ENCODE measurements at regions not wholly inside any gene's neighbourhood (a gene's known extent, or its start where the extent isn't known, plus 50 kb on each side); places are given as distances from the start of the nearest gene placed in this dataset.

DNA sequence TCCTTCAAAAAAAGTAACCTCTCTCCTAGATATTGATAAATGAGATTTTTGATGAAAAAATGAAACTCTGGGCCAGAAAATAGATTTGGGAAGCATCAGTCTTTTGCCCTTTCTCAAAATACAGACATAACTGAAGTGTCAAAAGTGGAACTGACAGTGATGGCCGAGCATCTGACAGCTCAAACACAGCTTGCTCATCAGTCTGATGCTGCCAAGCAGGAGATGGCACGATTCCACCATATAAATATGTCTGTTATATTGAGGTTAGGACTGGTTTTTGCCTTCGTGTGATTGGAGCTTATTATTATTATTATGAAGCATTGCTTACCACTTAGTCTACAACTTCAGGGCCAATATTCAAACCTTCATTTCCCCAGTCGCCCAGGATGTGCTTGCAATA, 152.6 kb upstream of the EPHA3 start:
- in situ Hi-C loops (cut with HindIII; ENCODE audit: low pct_ligation_motif_present, low pct_unique_long_range_greater_than_20kb, low sequenced_read_pairs): no loop called here
- no peak for DNase-seq

GRCh38 chr3:88955274-88955673, 152.1 kb upstream of the EPHA3 start:
- DNase-seq: no peak
- in situ Hi-C loops (cut with HindIII; ENCODE audit: low pct_ligation_motif_present, low pct_unique_long_range_greater_than_20kb, low sequenced_read_pairs): no loop called here

DNA sequence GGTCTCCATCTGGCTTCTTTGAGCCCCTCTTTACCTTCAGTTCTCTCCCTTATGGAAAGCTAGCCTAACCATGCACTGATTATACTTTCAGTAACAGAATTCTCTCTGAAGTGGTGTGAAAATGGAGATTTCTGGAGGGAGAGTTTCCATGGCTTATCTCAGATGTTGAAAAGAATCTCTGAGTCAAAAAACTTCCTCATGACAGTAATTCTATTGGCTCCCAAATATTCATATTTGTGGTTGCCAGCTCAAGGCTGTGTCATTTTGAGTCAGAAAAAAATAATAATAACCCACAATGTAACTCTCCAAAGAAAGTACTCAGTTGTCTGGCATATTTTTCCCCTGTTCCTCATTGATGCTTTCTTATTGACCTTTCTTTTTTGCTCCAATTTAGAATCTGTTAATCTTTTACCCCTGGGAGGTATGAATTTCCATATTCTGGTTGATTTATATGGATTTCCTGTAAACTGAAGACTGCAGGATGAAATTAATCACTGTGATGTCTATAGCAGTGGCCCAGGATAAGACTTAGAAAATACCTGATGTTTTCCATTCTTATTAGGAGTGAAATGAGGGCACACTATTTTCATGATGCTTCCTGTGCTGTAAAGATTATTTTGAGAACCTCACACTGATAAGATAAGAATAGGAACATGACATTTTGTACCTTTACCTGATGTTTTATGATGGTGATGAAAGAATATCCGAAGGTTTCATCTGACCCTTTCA, 149.5 kb upstream of the EPHA3 start:
- in situ Hi-C loops (cut with HindIII; ENCODE audit: low pct_ligation_motif_present, low pct_unique_long_range_greater_than_20kb, low sequenced_read_pairs): no loop called here
- DNase-seq: no peak

DNA sequence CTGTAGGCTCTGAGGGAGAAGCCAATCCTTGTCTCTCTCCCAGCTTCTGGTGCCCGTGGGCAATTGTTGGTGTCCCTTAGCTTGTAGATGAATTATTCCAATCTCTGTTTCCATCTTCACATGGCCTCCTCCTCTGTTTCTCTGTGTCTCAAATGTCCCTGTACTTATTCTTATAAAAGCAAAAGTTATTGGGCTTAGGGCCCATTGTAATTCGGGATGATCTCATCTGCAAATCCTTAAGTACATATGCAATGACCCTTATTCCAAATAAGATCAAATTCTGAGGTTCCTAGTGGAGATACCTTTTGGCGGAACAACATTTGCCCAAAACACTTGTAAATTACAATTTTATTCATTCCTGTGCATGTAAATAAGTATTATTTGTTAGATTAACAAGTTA, 147.4 kb upstream of the EPHA3 start:
- in situ Hi-C loops (cut with HindIII; ENCODE audit: low pct_ligation_motif_present, low pct_unique_long_range_greater_than_20kb, low sequenced_read_pairs): no loop called here
- DNase-seq: no peak

GRCh38 chr3:88963003-88963402, 144.4 kb upstream of the EPHA3 start:
- in situ Hi-C loops (cut with HindIII; ENCODE audit: low pct_ligation_motif_present, low pct_unique_long_range_greater_than_20kb, low sequenced_read_pairs): no loop called here
- no peak for DNase-seq

GRCh38 chr3:88979760-88980159, 127.7 kb upstream of the EPHA3 start:
- in situ Hi-C loops (cut with HindIII; ENCODE audit: low pct_ligation_motif_present, low pct_unique_long_range_greater_than_20kb, low sequenced_read_pairs): no loop called here
- no peak for DNase-seq

- in situ Hi-C loops (cut with HindIII; ENCODE audit: low pct_ligation_motif_present, low pct_unique_long_range_greater_than_20kb, low sequenced_read_pairs): no loop called here
- DNase-seq: no peak
Measured at GRCh38 chr3:88983458-88983857, 124.0 kb upstream of the EPHA3 start.

DNA sequence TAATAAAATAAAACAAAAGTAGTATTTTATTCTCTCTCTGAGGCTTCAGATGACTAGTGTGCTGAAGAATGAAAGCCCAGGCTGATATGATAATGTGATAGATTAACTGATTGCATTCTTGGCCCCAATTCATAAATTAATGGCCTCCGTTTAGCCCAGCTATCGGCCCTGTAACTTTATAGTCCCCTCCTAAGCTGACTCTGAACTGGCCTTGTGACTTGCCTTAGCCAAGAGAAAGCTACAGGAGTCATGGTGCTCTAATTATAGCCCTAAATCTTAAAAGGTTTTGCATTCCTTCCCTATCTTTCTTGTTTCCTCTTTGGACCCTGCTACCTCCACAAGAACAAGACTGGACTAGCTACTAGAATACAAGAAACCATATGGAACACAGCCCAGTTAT, 123.2 kb upstream of the EPHA3 start:
- in situ Hi-C loops (cut with HindIII; ENCODE audit: low pct_ligation_motif_present, low pct_unique_long_range_greater_than_20kb, low sequenced_read_pairs): no loop called here
- DNase-seq: no peak

DNA sequence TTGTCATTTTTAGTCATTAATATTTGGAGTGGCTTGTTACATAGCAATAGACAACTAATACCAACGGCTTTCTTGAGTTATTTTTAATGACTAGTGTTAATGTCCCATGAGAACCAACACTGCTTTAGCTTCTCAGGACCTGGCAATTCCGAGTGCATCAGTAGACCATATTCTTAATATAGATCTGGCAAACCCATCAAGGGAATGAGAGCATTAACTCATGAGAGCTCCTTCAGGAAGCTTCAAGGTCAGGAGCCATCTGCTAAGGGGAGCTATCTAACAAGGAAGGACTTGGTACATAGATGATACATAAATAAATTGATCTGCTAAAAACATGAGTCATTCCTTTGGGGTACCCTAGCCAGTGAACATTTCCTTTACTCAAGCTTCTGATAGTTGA, 122.6 kb upstream of the EPHA3 start:
- DNase-seq: no peak
- in situ Hi-C loops (cut with HindIII; ENCODE audit: low pct_ligation_motif_present, low pct_unique_long_range_greater_than_20kb, low sequenced_read_pairs): no loop called here

DNA sequence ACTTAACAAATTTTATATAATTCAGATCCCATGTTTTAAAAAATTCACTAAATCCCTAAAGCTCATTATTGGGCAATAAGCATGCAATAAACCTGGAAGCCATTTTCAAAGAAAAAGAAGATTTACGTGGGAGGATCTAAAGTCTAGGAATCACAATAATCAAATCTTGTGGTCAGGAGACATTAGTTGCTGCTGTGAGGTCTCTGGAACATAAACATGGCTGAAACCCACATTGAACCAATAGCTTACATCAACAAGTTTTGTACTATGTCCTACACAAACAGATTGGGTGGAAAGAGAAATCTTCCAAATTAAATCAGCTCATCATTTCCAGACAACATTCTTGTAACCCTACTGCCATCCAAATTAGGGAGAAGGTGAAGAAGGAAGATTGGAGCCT, 121.9 kb upstream of the EPHA3 start:
- in situ Hi-C loops (cut with HindIII; ENCODE audit: low pct_ligation_motif_present, low pct_unique_long_range_greater_than_20kb, low sequenced_read_pairs): no loop called here
- no peak for DNase-seq

DNA sequence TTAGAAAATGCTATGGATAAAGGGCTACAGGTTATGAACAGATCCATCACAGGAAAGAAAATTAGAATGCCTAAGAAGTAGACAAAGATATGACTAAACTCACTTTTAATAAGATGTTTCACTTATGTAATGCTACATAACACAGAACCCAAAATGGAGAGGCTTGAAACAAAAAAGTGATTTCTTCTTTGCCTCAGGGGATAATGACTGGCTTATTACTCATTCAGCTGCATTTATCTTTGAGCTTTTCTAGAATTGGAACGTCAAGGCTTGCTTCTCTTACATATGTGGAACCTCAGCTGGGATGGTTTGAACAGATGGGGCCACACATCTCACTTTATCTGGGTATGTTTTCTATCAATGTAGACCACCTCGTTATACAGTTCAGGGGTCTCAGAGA, 120.6 kb upstream of the EPHA3 start:
- in situ Hi-C loops (cut with HindIII; ENCODE audit: low pct_ligation_motif_present, low pct_unique_long_range_greater_than_20kb, low sequenced_read_pairs): no loop called here
- DNase-seq: no peak

DNA sequence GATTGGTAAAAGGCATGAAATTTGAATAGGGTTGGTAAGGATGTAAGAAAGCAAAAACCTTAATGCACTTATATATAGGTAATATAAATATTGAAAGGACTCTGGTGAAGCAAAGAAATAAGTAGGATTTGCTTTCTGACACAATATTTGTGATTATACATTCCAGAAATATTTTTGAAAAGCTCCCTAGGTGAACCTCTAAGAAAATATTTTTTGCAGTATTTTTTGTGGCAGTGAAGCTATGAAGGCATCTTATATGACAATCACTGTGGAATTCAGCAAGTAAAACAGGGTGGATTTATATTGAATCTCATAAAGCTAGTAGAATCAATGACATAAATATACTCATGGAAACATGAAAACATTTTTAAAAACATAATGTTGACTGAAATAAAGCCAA, 119.6 kb upstream of the EPHA3 start:
- in situ Hi-C loops (cut with HindIII; ENCODE audit: low pct_ligation_motif_present, low pct_unique_long_range_greater_than_20kb, low sequenced_read_pairs): no loop called here

GRCh38 chr3:88988906-88989305, 118.5 kb upstream of the EPHA3 start:
- DNase-seq: no peak
- in situ Hi-C loops (cut with HindIII; ENCODE audit: low pct_ligation_motif_present, low pct_unique_long_range_greater_than_20kb, low sequenced_read_pairs): no loop called here

More for the DNA sequence above, 119.6 kb upstream of the EPHA3 start:
- DNase-seq: no peak

GRCh38 chr3:88991496-88991895, 115.9 kb upstream of the EPHA3 start:
- in situ Hi-C loops (cut with HindIII; ENCODE audit: low pct_ligation_motif_present, low pct_unique_long_range_greater_than_20kb, low sequenced_read_pairs): no loop called here
- no peak for DNase-seq

DNA sequence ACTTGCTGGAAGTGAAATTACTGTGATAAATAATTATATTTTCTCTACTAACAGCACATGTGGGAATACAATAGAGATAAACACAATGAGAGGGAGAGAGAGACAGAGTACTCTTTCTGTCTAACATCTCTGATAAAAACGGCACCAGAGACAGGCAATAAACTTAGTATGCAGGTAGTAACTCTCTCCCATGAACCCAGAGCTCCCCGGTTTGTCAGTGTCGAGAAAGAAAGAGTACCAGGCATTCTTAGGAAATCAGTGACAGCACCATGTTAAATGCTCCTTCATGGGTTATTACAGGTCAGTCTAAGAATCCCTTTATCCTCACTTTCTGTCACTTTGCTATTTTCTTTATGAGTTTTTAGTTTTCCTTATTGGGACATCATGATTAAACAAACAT, 110.7 kb upstream of the EPHA3 start:
- in situ Hi-C loops (cut with HindIII; ENCODE audit: low pct_ligation_motif_present, low pct_unique_long_range_greater_than_20kb, low sequenced_read_pairs): no loop called here

GRCh38 chr3:88997260-88997659, 110.2 kb upstream of the EPHA3 start:
- in situ Hi-C loops (cut with HindIII; ENCODE audit: low pct_ligation_motif_present, low pct_unique_long_range_greater_than_20kb, low sequenced_read_pairs): no loop called here
- no peak for DNase-seq

More for the DNA sequence above, 110.7 kb upstream of the EPHA3 start:
- DNase-seq: no peak

DNA sequence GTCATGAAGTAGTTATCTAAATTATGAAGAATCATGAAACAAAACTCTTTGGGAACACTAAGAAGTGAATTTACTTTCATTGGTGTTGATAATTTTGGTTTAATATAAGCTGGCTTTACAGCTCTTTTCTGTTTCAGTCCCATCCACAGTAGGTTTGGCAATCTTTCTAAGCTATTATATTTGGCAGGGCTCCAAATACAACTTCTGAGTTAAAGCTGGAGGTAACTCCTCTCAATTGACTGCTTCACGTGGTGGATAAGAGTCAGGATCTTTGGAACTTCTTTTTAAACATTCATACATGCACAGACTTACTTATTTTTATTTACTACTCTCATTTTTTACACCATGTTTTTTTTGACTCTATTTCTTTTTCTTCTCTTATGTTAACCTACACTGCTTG, 106.5 kb upstream of the EPHA3 start:
- in situ Hi-C loops (cut with HindIII; ENCODE audit: low pct_ligation_motif_present, low pct_unique_long_range_greater_than_20kb, low sequenced_read_pairs): no loop called here
- no peak for DNase-seq

- in situ Hi-C loops (cut with HindIII; ENCODE audit: low pct_ligation_motif_present, low pct_unique_long_range_greater_than_20kb, low sequenced_read_pairs): no loop called here
- DNase-seq: no peak
Measured at GRCh38 chr3:89002191-89002590, 105.2 kb upstream of the EPHA3 start.

DNA sequence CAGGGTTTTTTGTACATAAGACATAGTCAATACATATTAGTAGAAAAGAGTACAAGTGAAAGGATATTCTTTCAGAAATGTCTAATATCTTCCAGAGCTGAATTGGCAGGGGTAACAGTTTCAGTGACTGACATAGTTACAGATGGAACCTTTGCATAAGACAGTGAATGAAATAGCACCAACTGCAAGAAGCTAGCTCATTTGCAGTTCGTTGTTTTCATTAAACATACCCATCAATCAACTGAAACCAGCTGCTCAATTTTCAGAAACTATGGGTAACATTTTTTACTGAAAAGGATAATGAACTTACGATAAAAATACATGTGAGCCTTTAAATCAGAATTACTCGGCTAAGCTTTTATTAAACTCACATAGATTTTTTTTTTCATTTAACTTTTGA, 93.9 kb upstream of the EPHA3 start:
- in situ Hi-C loops (cut with HindIII; ENCODE audit: low pct_ligation_motif_present, low pct_unique_long_range_greater_than_20kb, low sequenced_read_pairs): no loop called here
- DNase-seq: no peak

DNA sequence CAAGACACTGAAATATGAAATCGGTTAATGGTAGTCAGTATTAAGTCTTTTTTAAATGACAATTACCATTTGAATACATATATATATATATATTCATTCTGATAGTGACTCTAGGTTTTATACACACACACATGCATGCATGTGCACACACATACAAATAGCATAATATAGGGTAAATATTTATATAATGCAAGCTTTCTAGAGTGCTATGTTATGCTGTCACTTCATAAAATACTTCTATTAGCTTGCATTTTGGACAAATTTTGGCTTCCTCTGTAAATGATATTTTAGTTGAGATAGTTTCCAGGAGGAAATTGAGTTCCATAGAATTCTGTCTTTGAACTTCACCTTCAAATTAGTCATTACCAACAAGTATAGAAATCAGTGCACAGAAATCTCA, 89.9 kb upstream of the EPHA3 start:
- no peak for DNase-seq
- in situ Hi-C loops (cut with HindIII; ENCODE audit: low pct_ligation_motif_present, low pct_unique_long_range_greater_than_20kb, low sequenced_read_pairs): no loop called here

- no peak for DNase-seq
- in situ Hi-C loops (cut with HindIII; ENCODE audit: low pct_ligation_motif_present, low pct_unique_long_range_greater_than_20kb, low sequenced_read_pairs): no loop called here
Measured at GRCh38 chr3:89025185-89025584, 82.2 kb upstream of the EPHA3 start.
